ENCODE measurements at regions not wholly inside any gene's neighbourhood (a gene's known extent, or its start where the extent isn't known, plus 50 kb on each side); places are given as distances from the start of the nearest gene placed in this dataset.

DNA sequence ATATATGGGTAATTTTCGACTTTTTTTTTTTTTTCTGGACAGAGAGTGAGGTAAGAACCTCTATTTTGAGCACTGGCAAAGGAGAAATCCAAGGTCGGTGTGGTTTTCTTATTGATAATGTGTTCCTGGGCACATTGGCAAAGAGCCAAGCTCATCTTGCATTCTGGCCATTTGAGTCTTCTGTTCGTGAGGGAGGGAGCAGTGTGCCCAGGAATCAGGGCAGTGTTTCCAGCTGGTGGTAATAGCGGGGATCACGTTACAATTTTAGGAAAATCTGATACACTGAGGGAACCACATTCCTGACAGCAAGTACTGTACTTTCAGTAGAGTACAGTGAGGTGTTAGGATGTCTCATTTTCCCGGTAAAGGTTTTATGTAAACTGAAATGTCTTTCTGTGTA lies 442.3 kb upstream of the MAP3K7 start (continued):
- TF ChIP-seq HDAC2 (IDR thresholded peaks at IDR 0.05; ENCODE audit: borderline replicate concordance in 1 of 2, low read depth in 2 of 2, low read length in 2 of 2): no peak
- TF ChIP-seq MAFK (IDR thresholded peaks at IDR 0.05; ENCODE audit: low read depth, low read length): no peak
- TF ChIP-seq EP300 (IDR thresholded peaks at IDR 0.05; ENCODE audit: borderline replicate concordance in 1 of 2, low read depth in 2 of 2, low read length in 2 of 2): no peak
- TF ChIP-seq RAD21 (IDR thresholded peaks at IDR 0.05 in 1 of 2, conservative IDR thresholded peaks at IDR 0.05 in 1 of 2; ENCODE audit: low read depth in 2 of 2, low read length in 2 of 2): no peak
- TF ChIP-seq NRF1 (IDR thresholded peaks at IDR 0.05; ENCODE audit: low read depth, low read length): no peak
- no peak for TF ChIP-seq EZH2 (IDR thresholded peaks at IDR 0.05; ENCODE audit: low read depth, low read length, severe bottlenecking)
- no peak for TF ChIP-seq ATF3 (IDR thresholded peaks at IDR 0.05; ENCODE audit: insufficient read depth, low read depth, low read length)

Measured in H1 (cell line).